Stomach (tissue), 8 donors: ENCODE measurements at regions not wholly inside any gene's neighbourhood (a gene's known extent, or its start where the extent isn't known, plus 50 kb on each side); places are given as distances from the start of the nearest gene placed in this dataset.
"Not testable (repeated sequence)": the region's sequence is repeated elsewhere in the genome, so short reads cannot be mapped to it uniquely, and the experiment has no call there.

Experiments
- DNase-seq, 2 donors: peaks; one replicate each; pipeline versions ENCODE4 v3.0.0 to v3.0.0-alpha.2; 2013 to 2019
- H3K27ac ChIP-seq, 5 donors: fragments of 200-600 bp in 4 of 5; sonication (generic) in 4 of 5; one replicate each; pipeline ENCODE4 v1.5.1; 2013 to 2019; ENCODE audit warnings: mild to moderate bottlenecking in 1 of 5, moderate library complexity in 1 of 5
- H3K27me3 ChIP-seq, 3 donors: fragments of 200-600 bp; sonication (generic); one replicate each; pipeline ENCODE4 v1.5.1; 2017 to 2019; ENCODE audit warnings: mixed run types in 1 of 3
- H3K36me3 ChIP-seq, 4 donors: fragments of 200-600 bp; sonication (generic); 1 replicate in 3 of 4; 2 replicates in 1 of 4; pipeline ENCODE4 v1.5.1; 2016 to 2019
- H3K4me1 ChIP-seq, 4 donors: fragments of 200-600 bp; sonication (generic); one replicate each; pipeline ENCODE4 v1.5.1; 2016 to 2019
- H3K4me3 ChIP-seq, 4 donors: fragments of 200-600 bp; sonication (generic) in 3 of 4; one replicate each; pipeline ENCODE4 v1.5.1; 2016 to 2019; ENCODE audit warnings: mild to moderate bottlenecking in 1 of 4
- H3K9me3 ChIP-seq, 4 donors: fragments of 200-600 bp; sonication (generic); one replicate each; pipeline ENCODE4 v1.5.1; 2016 to 2019
- EP300 ChIP-seq: sonication (generic); formaldehyde crosslinking; IDR thresholded peaks from one replicate; pipeline ENCODE4 v1.6.1; 2017; ENCODE audit warnings: antibody characterized with exemption
- POLR2A ChIP-seq, 4 donors: fragments of 450-650 bp; IDR thresholded peaks; one replicate each; pipeline ENCODE4 v1.6.1; 2016; ENCODE audit warnings: antibody characterized with exemption in 4 of 4, control low read depth in 2 of 4, mild to moderate bottlenecking in 1 of 4, moderate library complexity in 1 of 4
- POLR2AphosphoS5 ChIP-seq, 3 donors: sonication (generic); formaldehyde crosslinking; IDR thresholded peaks; one replicate each; pipeline ENCODE4 v1.6.1; 2016; ENCODE audit warnings: antibody characterized with exemption in 3 of 3
- WGBS, 5 donors: extraction: QIAGEN DNeasy Blood & Tissue Kit in 3 of 5; methylation state at CpG; one replicate each; pipeline versions ENCODE4 v1.1.5 to v1.1.7; 2013 to 2018; 5-methylcytosine and 5-hydroxymethylcytosine counted together
- intact Hi-C: fragments of 100-400 bp; cut with DNase I; formaldehyde crosslinking; loops from one replicate; pipeline ENCODE4 v1.15.1; 2023; ENCODE audit warnings: low total_unique reads
- TF ChIP-seq, protein P1 (sequence below), 7 experiments: fragments of 450-650 bp in 4 of 7; fragments of 200-600 bp in 3 of 7; sonication (generic) in 3 of 7; IDR thresholded peaks; one replicate each; pipeline ENCODE4 v1.5.1; 2016 to 2019; ENCODE audit warnings: antibody characterized with exemption in 7 of 7, control low read depth in 2 of 7, mild to moderate bottlenecking in 1 of 7
- donor health status: healthy with polysubstance abuse.
- donor health status: Bipolar disorder and iron deficiency.
- donor health status: healthy.

DNA sequence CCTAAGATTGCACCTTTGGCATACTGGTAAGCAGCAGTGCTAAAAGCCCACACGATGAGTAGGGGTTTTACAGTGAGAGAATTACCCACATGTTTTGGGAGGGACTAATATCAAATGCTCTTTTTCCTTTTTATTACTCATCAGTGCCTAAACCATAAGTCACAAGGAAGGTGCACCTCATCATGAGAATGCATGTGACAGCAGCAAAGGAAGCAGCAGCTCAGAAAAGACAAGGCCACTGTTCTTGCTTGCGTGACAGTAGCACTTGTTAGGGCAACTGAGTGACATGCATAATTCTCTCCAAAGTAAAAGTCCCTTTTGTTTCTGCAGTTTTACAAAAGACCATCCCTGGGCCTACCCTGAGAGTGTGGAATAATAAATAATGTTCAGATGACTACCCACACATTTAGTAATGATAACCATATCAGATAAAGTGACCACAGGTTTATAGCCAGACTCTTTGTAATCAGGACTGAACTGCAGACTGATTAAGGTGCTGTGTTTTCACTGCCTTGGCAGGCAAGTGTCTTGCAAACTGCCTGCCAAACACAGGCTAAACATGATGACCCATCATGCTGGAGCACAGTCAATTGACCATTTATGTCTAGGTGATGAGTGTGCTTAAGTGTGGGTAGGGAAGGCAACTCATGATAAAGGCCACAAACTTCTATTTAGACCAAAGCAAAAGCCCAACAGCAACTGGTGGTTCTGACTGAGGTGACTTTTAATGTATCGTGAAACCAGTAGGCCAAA lies 1751.4 kb downstream of the TP53TG3F start:
- 58 to 66% (median 63%) methylated on average over 3 of the region's 3 CpGs for WGBS, 5 donors
- Histone ChIP-seq H3K4me1 (no peaks in the 10 kb centered on the region), H3K9me3 (peaks cover 0 to 43% (median 35%) of the 10 kb centered on the region in 4 donors), H3K27ac (no peak overlapping the region), H3K36me3 (no peaks in the 10 kb centered on the region), H3K4me3 (no peak overlapping the region), H3K27me3 (peaks cover 0 to 14% (median 0%) of the 10 kb centered on the region in 3 donors)
- intact Hi-C loops, result no loop called here
- no peak for DNase-seq
- no peak for TF ChIP-seq POLR2A (IDR thresholded peaks at IDR 0.05)

DNA sequence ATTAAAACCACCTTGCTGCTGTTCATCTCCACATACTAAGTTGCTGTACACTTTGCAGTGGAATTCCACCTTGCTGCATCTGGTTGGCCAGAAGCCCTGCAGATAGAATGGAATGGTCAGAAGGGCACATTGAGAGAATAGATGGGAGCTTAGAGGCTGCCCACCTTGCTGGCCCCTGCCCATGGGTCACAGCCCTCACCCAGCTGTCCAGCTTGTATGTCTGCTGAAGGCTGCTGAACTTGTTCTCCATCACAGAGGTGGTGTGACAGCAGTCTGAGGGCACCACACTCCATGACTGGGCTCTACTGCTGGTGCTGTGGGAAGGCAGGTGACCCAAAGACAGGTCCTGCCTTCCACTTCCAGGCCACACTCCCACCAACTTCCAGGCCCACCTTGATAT lies 1755.4 kb downstream of the TP53TG3F start:
- Histone ChIP-seq H3K9me3 (peaks cover 0 to 38% (median 20%) of the 10 kb centered on the region in 4 donors), H3K4me1 (no peaks in the 10 kb centered on the region), H3K27ac (no peak overlapping the region), H3K27me3 (no peaks in the 10 kb centered on the region), H3K36me3 (no peaks in the 10 kb centered on the region), H3K4me3 (no peak overlapping the region)
- no peak for DNase-seq
- TF ChIP-seq POLR2A (IDR thresholded peaks at IDR 0.05) (no peak), POLR2AphosphoS5 (IDR thresholded peaks at IDR 0.05) (no peak), EP300 (no peak)
- TF ChIP-seq, protein P1, sequence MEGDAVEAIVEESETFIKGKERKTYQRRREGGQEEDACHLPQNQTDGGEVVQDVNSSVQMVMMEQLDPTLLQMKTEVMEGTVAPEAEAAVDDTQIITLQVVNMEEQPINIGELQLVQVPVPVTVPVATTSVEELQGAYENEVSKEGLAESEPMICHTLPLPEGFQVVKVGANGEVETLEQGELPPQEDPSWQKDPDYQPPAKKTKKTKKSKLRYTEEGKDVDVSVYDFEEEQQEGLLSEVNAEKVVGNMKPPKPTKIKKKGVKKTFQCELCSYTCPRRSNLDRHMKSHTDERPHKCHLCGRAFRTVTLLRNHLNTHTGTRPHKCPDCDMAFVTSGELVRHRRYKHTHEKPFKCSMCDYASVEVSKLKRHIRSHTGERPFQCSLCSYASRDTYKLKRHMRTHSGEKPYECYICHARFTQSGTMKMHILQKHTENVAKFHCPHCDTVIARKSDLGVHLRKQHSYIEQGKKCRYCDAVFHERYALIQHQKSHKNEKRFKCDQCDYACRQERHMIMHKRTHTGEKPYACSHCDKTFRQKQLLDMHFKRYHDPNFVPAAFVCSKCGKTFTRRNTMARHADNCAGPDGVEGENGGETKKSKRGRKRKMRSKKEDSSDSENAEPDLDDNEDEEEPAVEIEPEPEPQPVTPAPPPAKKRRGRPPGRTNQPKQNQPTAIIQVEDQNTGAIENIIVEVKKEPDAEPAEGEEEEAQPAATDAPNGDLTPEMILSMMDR (IDR thresholded peaks at IDR 0.05), result no peak
- intact Hi-C loops, result no loop called here

DNA sequence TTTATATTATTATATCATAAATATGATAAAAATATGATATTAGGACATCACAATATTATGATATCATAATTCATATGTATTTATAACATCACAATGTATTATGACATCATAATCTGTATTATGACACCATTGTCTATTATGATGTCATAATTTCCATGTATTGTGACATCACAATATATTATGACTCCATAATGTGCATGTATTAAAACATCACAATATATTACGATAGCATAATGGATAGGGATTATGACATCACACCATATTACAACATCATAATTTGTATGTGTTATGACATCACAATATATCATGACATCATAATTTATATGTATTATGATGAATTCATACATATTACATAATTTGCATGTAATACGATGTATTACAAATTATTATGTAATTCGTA lies 1755.9 kb downstream of the TP53TG3F start:
- no peaks in the 10 kb centered on the region for H3K27me3 ChIP-seq
- no peaks in the 10 kb centered on the region for H3K4me1 ChIP-seq
- intact Hi-C loops, result no loop called here
- no peaks in the 10 kb centered on the region for H3K36me3 ChIP-seq
- H3K27ac ChIP-seq, result no peak overlapping the region
- TF ChIP-seq POLR2A (IDR thresholded peaks at IDR 0.05), result no peak
- TF ChIP-seq, protein P1 (IDR thresholded peaks at IDR 0.05), result no peak
- TF ChIP-seq POLR2AphosphoS5 (IDR thresholded peaks at IDR 0.05), result no peak
- no peak for TF ChIP-seq EP300
- no peak for DNase-seq
- H3K9me3 ChIP-seq, result peaks cover 0 to 38% (median 20%) of the 10 kb centered on the region in 4 donors
- no peak overlapping the region for H3K4me3 ChIP-seq
- 82 to 91% (median 86%) methylated on average over 3 of the region's 3 CpGs for WGBS, 5 donors

DNA sequence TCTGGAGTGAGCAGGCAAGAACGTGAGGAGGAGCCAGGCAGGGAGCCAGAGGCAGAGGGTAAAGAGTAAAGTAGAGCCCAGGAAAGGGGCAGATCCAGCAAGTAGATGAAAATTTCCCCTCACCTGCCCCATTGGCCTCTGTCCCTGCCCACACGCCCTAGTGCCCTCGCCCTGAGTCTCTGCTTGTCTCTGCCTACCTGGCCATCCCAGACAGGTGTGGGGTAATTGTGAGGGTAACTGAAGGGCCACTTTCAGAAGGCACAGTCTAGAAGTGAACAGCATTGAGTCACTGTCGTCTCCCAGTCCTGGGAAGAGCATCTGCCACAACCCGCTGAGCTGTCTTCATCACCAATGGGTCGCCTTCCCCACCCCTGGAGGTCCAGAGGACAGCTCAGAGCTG lies 1756.8 kb downstream of the TP53TG3F start:
- intact Hi-C loops, H3K36me3 ChIP-seq, H3K27ac ChIP-seq, H3K4me1 ChIP-seq, DNase-seq, H3K4me3 ChIP-seq, H3K27me3 ChIP-seq: not testable (repeated sequence)
- H3K9me3 ChIP-seq, result peaks cover 0 to 35% (median 20%) of the 10 kb centered on the region in 4 donors
- 57 to 69% (median 63%) methylated on average over 6 of the region's 6 CpGs for WGBS, 5 donors

DNA sequence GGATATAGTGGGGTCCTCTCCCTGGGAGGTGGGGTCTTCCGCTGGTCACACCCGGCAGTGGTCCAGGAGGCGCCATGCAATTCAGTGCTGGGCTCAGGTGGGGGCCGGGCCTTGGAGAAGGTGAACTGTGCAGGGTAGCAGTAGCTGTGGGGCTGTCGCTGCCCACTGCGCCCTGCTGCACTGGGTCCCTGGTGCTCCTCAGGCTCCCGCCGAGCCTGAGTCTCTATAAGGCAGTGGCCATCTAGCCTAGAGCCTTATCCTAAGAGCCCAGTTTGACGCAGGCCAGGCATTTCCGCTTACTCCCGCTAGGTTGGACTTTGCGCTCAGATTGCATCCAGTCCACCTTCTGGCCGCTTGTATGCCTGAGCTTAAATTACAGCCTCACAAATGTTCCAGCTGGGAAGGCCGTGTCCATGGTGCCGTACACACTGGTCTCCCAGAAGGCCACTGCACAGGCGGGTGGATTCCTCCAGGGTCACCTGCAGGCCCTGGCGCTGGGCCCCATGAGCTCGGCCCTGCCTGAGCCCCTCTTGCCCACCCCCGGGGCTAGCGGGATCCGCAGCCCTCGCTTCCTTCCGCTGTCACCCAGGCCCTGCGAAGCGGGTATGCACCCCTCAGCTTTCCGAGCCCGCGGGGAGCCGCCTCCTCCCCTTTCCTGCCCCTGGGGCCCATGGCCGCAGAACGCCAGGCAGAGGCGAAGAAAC lies 1762.2 kb downstream of the TP53TG3F start:
- WGBS, 5 donors, result 82 to 87% (median 86%) methylated on average over 30 to 32 of the region's 32 CpGs

More for the DNA sequence above, 1762.2 kb downstream of the TP53TG3F start:
- peaks cover 0 to 32% (median 17%) of the 10 kb centered on the region in 4 donors for H3K9me3 ChIP-seq
- no peaks in the 10 kb centered on the region for H3K36me3 ChIP-seq
- no peak for DNase-seq
- no peak overlapping the region for H3K4me3 ChIP-seq
- H3K27me3 ChIP-seq, result no peaks in the 10 kb centered on the region
- no peak for TF ChIP-seq POLR2AphosphoS5 (IDR thresholded peaks at IDR 0.05)
- TF ChIP-seq EP300, result no peak
- TF ChIP-seq, protein P1 (IDR thresholded peaks at IDR 0.05), result no peak
- no peak for TF ChIP-seq POLR2A (IDR thresholded peaks at IDR 0.05)
- H3K27ac ChIP-seq, result no peak overlapping the region
- intact Hi-C loops, result no loop called here
- no peaks in the 10 kb centered on the region for H3K4me1 ChIP-seq
